Loucy (cell line): ENCODE measurements at regions not wholly inside any gene's neighbourhood (a gene's known extent, or its start where the extent isn't known, plus 50 kb on each side); places are given as distances from the start of the nearest gene placed in this dataset.

Experiments used
- CTCF ChIP-seq: fragments of 200-600 bp; sonication (generic); conservative IDR thresholded peaks from 2 replicates; pipeline ENCODE4 v1.5.1; 2014; ENCODE audit warnings: mild to moderate bottlenecking, antibody characterized with exemption, low read length
- EZH2phosphoT487 ChIP-seq: fragments of 200-600 bp; IDR thresholded peaks from 2 replicates; pipeline ENCODE4 v1.6.1; 2018; ENCODE audit warnings: antibody characterized with exemption, mild to moderate bottlenecking, moderate library complexity, borderline replicate concordance

- TF ChIP-seq CTCF (no peak), EZH2phosphoT487 (no peak)
Measured at GRCh38 chr6:81003156-81003555, 749.3 kb downstream of the TENT5A start.
